ENCODE measurements at regions not wholly inside any gene's neighbourhood (a gene's known extent, or its start where the extent isn't known, plus 50 kb on each side); places are given as distances from the start of the nearest gene placed in this dataset.
"Not testable (repeated sequence)": the region's sequence is repeated elsewhere in the genome, so short reads cannot be mapped to it uniquely, and the experiment has no call there.

DNA sequence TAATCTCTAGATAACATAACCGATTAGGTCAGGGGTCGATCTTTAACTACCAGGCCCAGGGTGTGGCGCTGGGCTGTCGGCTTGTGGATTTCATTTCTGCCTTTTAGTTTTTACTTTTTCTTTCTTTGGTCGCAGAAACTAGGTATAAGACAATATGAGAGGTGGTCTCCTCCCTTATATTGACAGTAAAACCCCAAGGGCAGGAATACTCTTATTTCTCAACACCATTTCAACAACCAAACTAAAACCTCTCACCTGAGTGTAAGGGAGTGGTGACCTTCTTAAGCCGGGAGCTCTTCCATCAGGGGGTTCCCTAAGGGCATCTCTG lies 144.4 kb upstream of the GRK3 start:
- peak; percentile 2; the same call in 1 of the 3 replicates for ATAC-seq
- peak overlapping the region; percentile 76 for H3K4me2 ChIP-seq

DNA sequence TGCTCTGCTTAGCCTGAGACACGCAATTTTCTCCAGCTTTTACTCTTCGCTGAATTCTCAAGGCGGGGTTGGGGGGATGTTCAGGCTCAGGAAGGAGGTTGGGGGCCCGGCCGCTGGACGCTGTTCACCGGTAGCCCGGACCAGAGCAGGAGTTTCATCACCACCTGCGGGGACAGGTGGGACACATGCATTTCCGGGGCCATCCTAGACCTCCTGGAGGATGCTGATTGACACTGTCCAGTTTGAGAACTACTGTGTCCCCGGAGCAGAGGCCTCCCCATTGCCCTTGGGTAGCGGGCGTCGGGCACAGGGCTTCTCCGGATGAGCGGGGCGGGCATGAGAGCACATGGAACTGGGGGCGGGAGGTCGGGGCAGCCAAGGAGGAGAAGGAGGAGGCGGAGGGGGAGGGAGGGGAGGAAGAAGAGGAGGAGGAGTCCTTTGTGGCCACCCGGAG lies 144.0 kb upstream of the GRK3 start:
- Histone ChIP-seq H3K36me3 (ENCODE audit: insufficient read depth) (no peaks in the 10 kb centered on the region), H2AFZ (peak overlapping the region; percentile 98), H3K4me2 (peak overlapping the region; percentile 76), H3K79me2 (replicated peaks; ENCODE audit: insufficient read depth) (no peaks in the 10 kb centered on the region), H3F3A (replicated peaks; ENCODE audit: low read depth) (peaks cover 7% of the 10 kb centered on the region), H3K27ac (ENCODE audit: low read depth) (no peak overlapping the region), H3K27me3 (ENCODE audit: insufficient read depth) (peaks cover 71% of the 10 kb centered on the region), H3K9me2 (ENCODE audit: insufficient read depth) (no peaks in the 10 kb centered on the region), H4K20me1 (replicated peaks; ENCODE audit: insufficient read depth) (0 out of 2 replicates have a peak, but pooled peaks cover 5% of the 10 kb centered on the region), H3K4me3 (peak overlapping the region; percentile 76), H3K4me1 (ENCODE audit: insufficient read depth) (peaks cover 23% of the 10 kb centered on the region)
- Mint-ChIP-seq H3K9me3 (peaks cover under 1% of the 10 kb centered on the region; the same call in 2 of the 3 replicates), H3K4me3 (peak overlapping the region; percentile 47), H3K27me3 (ENCODE audit: insufficient read depth, low read depth, poor library complexity) (peaks cover 45% of the 10 kb centered on the region), H3K4me1 (peaks cover 26% of the 10 kb centered on the region), H3K36me3 (ENCODE audit: low read depth) (no peaks in the 10 kb centered on the region; the same call in 2 of the 3 replicates), H3K27ac (no peak overlapping the region)
- DNase-seq (ENCODE audit: low spot score) (no peak), ATAC-seq (no peak; the same call in 1 of the 3 replicates)
- no peak for TF ChIP-seq ZNF114 (CRISPR knock-in tag; IDR thresholded peaks at IDR 0.05)
- peak; percentile 74 for TF ChIP-seq EZH2 (IDR thresholded peaks at IDR 0.05; ENCODE audit: low read depth, unreplicated experiment)

More for the DNA sequence above, 144.4 kb upstream of the GRK3 start:
- peaks cover 30% of the 10 kb centered on the region for H3K4me1 Mint-ChIP-seq
- H3K36me3 ChIP-seq (ENCODE audit: insufficient read depth); H3K36me3 Mint-ChIP-seq (ENCODE audit: low read depth); H4K20me1 ChIP-seq (replicated peaks; ENCODE audit: insufficient read depth); H3K9me3 Mint-ChIP-seq; H3K79me2 ChIP-seq (replicated peaks; ENCODE audit: insufficient read depth); H3K9me2 ChIP-seq (ENCODE audit: insufficient read depth); DNase-seq (ENCODE audit: low spot score); H3K27ac Mint-ChIP-seq; H3K27ac ChIP-seq (ENCODE audit: low read depth); H3F3A ChIP-seq (replicated peaks; ENCODE audit: low read depth): not testable (repeated sequence)
- Histone ChIP-seq H3K27me3 (ENCODE audit: insufficient read depth) (peaks cover 75% of the 10 kb centered on the region), H2AFZ (peak overlapping the region; percentile 98), H3K4me1 (ENCODE audit: insufficient read depth) (peaks cover 23% of the 10 kb centered on the region), H3K4me3 (peak overlapping the region; percentile 76)
- peak overlapping the region; percentile 47 for H3K4me3 Mint-ChIP-seq
- H3K27me3 Mint-ChIP-seq (ENCODE audit: insufficient read depth, low read depth, poor library complexity) = peaks cover 45% of the 10 kb centered on the region
- peak; percentile 76 for TF ChIP-seq EZH2 (IDR thresholded peaks at IDR 0.05; ENCODE audit: low read depth, unreplicated experiment)

DNA sequence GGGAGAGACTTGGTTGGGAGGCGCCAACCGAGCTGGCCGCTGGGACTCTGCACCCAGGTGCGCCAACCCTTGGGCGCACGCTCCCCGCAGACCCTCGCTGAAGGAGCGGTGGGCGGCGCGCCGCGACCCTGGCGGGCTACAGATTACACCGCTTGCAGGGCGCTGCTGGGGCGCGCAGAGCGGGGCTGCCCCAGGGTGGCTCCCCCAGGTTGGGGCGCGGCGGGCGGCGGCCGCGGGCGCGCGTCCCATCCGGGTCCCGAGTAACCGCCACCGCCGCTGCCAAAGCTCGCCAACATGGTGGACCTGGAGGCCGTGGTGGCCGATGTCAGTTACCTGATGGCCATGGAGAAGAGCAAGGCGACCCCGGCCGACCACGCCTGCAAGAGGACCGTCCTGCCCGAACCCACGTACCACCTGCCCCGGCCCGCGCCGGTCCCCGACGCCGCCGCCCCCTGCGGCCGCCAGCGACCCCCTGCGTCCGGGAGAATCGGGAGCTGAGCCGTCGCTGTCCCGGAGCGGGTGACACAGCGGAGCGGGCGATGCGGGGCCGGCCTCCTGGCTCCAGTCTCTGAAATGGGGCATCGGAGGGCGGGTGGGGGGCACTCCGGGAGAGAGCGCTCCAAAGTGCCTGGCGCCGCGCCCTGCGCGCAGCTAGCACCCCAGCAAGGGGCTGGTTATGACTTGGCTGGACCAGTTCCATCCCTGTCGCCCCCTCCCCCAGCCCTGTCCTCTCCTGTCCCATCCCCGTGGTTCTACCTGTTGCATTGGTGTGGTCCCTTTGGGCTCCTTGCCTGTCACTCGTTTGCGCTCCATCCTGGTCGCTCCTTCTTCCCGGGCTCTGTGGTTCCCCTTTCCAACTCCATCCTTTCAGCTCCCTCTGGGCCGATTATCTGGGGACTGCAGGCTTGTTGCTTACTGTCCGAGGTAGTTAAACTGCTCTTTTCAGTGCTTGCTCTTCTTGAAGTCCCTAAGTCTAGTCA lies 143.3 kb upstream of the GRK3 start:
- H3K4me2 ChIP-seq = peak overlapping the region; percentile 76
- no peak overlapping the region for H3K27ac Mint-ChIP-seq
- peak; percentile 95 for DNase-seq (ENCODE audit: low spot score)
- peak; percentile 77 for ATAC-seq
- H4K20me1 ChIP-seq (replicated peaks; ENCODE audit: insufficient read depth) = 0 out of 2 replicates have a peak, but pooled peaks cover 5% of the 10 kb centered on the region
- H3K36me3 Mint-ChIP-seq (ENCODE audit: low read depth) = no peaks in the 10 kb centered on the region; the same call in 2 of the 3 replicates
- peaks cover 45% of the 10 kb centered on the region for H3K27me3 Mint-ChIP-seq (ENCODE audit: insufficient read depth, low read depth, poor library complexity)
- peaks cover 7% of the 10 kb centered on the region for H3F3A ChIP-seq (replicated peaks; ENCODE audit: low read depth)
- H3K4me3 ChIP-seq = peak overlapping the region; percentile 76
- H2AFZ ChIP-seq = peak overlapping the region; percentile 98
- peaks cover 23% of the 10 kb centered on the region for H3K4me1 ChIP-seq (ENCODE audit: insufficient read depth)
- H3K4me1 Mint-ChIP-seq = peaks cover 25% of the 10 kb centered on the region
- H3K27me3 ChIP-seq (ENCODE audit: insufficient read depth) = peaks cover 68% of the 10 kb centered on the region
- no peaks in the 10 kb centered on the region for H3K79me2 ChIP-seq (replicated peaks; ENCODE audit: insufficient read depth)
- H3K27ac ChIP-seq (ENCODE audit: low read depth) = no peak overlapping the region
- H3K9me3 Mint-ChIP-seq = no peaks in the 10 kb centered on the region; the same call in 2 of the 3 replicates
- H3K9me2 ChIP-seq (ENCODE audit: insufficient read depth) = no peaks in the 10 kb centered on the region
- H3K4me3 Mint-ChIP-seq = peak overlapping the region; percentile 88
- H3K36me3 ChIP-seq (ENCODE audit: insufficient read depth) = no peaks in the 10 kb centered on the region
- TF ChIP-seq, protein P1, sequence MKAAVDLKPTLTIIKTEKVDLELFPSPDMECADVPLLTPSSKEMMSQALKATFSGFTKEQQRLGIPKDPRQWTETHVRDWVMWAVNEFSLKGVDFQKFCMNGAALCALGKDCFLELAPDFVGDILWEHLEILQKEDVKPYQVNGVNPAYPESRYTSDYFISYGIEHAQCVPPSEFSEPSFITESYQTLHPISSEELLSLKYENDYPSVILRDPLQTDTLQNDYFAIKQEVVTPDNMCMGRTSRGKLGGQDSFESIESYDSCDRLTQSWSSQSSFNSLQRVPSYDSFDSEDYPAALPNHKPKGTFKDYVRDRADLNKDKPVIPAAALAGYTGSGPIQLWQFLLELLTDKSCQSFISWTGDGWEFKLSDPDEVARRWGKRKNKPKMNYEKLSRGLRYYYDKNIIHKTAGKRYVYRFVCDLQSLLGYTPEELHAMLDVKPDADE (IDR thresholded peaks at IDR 0.05) = no peak
- no peak for TF ChIP-seq NANOG (IDR thresholded peaks at IDR 0.05; ENCODE audit: borderline replicate concordance)
- TF ChIP-seq EZH2phosphoT487 (IDR thresholded peaks at IDR 0.05; ENCODE audit: unreplicated experiment) = no peak
- TF ChIP-seq, protein P2, sequence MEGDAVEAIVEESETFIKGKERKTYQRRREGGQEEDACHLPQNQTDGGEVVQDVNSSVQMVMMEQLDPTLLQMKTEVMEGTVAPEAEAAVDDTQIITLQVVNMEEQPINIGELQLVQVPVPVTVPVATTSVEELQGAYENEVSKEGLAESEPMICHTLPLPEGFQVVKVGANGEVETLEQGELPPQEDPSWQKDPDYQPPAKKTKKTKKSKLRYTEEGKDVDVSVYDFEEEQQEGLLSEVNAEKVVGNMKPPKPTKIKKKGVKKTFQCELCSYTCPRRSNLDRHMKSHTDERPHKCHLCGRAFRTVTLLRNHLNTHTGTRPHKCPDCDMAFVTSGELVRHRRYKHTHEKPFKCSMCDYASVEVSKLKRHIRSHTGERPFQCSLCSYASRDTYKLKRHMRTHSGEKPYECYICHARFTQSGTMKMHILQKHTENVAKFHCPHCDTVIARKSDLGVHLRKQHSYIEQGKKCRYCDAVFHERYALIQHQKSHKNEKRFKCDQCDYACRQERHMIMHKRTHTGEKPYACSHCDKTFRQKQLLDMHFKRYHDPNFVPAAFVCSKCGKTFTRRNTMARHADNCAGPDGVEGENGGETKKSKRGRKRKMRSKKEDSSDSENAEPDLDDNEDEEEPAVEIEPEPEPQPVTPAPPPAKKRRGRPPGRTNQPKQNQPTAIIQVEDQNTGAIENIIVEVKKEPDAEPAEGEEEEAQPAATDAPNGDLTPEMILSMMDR (conservative IDR thresholded peaks at IDR 0.05; ENCODE audit: low read depth in 2 of 2) = peak in 1 of 2 experiments; percentile 35; a peak in 2 of 4 replicates
- TF ChIP-seq JUNB (IDR thresholded peaks at IDR 0.05; ENCODE audit: unreplicated experiment) = no peak

Measured in GM23338 (cell line).